ENCODE measurements at regions not wholly inside any gene's neighbourhood (a gene's known extent, or its start where the extent isn't known, plus 50 kb on each side); places are given as distances from the start of the nearest gene placed in this dataset.
A peak's percentile ranks its signal among the peaks of the same experiment; 100 is the strongest.
"Not testable (repeated sequence)": the region's sequence is repeated elsewhere in the genome, so short reads cannot be mapped to it uniquely, and the experiment has no call there.

DNA sequence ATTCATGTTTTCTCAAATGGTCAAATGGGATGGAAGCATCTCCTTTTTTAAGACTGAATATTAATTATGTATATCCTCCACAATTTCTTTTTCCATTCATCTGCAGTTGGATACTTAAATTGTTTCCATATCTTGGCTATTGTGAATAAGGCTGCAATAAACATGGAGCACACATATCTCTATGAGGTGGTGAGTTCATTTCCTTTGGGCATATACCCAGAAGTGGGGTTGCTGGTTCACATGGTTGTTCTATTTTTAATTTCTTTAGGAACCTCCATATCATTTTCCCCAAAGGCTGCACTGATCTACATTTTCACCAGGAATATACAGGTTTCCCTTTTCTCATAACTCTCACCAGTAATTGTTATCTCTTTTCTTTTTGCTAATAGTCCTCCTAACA is 566.3 kb downstream of the KCTD12 start:
- DNase-seq (ENCODE audit: low read depth in 4 of 4, low spot score in 3 of 4), result no peak

DNA sequence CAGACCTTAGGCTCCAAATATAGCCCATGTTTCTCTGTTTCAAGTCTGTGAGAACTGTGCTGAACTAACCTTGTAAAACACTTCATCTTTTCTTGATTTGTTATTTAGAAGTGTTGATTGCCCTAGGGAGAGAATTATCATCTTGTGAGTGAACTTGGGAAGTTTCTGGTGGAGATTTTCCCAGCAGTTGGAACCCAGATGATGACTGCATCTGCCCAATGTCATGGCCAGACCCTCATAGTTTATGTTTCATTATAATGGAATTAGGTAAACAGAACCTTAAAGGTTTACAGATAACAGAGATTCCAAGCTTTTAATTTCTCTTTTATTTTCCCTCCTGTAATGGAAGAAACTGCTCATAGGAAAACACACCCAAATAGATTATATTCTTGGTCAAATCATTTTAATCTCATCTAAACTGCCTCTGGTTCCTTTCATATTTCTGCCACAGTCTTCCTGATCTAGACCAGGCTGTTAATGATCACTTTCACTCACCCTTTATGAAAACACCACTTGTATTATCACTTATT is 569.1 kb downstream of the KCTD12 start:
- DNase-seq (ENCODE audit: low read depth in 4 of 4, low spot score in 3 of 4), result no peak

DNA sequence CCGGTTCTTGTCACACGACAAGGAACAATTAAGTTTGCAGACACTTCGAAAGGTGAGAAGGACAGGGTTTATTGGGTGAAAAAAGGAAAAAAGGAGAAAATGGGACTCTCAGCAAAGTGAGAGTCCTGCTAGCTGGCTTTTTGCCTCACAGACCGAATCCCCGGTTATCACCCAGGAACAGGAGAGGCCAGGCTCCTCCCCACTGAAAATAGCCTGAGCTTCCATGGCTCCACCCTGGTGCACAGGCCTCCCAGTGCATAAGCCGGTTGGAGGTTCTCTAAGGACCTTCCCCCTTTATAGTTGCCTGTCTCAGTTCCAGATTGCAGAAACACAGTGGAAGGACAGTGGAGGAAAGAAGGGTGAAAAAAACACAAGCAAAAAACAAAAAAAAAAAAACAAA is 571.7 kb downstream of the KCTD12 start:
- DNase-seq (ENCODE audit: low read depth in 4 of 4, low spot score in 3 of 4), result no peak

DNA sequence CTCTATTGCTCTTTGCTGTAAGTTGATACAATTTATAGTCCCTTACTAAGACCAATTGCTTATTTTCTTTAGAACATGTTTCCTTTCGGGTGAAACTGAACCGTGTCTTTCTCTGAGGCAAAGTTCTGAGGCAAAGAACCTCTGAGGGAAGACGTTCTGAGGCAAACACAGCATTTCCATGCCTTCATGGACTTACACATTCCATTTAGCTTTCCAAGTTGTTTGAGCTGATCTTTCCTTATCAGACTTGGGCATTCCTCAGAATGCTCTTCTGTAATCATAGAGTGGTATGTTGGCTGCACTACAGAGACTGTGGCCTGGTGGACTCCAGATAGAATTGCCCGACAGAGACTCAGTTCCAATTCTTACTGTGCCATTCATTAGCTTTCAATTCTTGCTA is 579.1 kb downstream of the KCTD12 start:
- peak in 1 of 4 donors; percentile 24 for DNase-seq (ENCODE audit: low read depth in 4 of 4, low spot score in 3 of 4)

DNA sequence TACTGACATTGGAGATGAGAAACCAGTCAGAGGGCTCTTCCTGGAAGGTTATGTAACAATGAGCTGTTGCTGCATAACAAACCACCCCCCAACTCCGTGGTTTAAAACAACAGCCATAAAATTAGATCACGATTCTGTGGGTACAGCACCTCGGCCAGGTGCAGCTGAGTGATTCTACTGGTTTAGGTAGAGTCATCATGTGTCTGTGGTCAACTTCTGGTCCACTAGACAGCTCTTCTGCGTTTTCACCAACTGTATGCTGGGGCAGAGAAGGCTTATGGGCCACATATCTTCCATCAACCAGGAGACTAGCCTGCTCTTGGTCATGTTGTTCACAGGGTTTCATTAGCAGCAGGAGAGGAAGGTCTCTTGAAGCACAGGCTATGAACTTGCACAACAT is 585.5 kb downstream of the KCTD12 start:
- no peak for DNase-seq (ENCODE audit: low read depth in 4 of 4, low spot score in 3 of 4)

DNA sequence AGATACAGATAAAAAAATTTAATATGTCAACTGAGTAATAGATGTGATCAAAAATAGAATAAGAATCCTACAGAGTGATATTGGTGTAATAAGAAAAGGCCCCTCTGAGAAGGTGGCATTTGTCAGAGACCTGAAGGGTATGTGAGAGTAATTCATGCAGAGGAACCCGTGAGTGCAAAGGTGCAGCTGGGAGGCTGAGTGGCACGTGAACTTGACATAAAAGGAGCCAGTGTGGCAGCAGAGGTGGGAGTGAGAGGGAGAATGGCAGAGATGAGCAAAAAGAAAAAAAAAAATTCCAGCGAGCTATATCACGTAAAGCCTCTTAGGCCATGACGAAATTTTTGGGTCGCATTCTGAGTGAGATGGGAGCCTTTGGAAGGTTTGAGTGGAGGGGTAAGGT is 588.9 kb downstream of the KCTD12 start:
- DNase-seq (ENCODE audit: low read depth in 4 of 4, low spot score in 3 of 4), result no peak

DNA sequence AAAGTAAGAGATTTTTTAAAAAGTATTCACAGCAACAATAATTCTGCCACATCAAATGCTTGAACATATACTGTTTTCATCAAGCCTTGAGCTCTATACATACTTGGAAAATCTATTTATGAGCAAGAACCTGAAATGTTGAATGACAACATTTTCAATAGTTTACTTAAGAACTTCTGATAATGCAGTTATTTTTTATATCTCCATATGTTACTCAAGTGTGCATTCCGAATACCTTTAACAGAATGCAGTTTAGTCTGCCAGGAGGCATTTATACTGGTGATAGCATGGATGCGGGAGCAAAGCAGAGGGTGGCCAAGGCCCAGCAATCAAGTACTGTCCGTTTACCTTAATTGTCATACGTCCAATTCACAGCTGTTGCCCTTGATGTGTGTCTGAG is 589.5 kb downstream of the KCTD12 start:
- DNase-seq (ENCODE audit: low read depth in 4 of 4, low spot score in 3 of 4), result no peak

DNA sequence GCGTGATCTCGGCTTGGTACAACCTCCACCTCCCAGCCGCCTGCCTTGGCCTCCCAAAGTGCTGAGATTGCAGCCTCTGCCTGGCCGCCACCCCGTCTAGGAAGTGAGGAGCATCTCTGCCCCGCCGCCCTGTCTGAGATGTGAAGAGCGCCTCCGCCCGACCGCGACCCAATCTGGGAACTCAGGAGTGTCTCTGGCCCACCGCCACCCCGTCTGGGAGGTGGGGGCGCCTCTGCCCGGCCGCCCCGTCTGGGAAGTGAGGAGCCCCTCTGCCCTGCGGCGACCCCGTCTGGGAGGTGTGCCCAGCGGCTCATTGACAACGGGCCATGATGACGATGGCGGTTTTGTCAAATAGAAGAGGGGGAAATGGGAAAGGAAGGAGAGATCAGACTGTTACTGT is 591.2 kb downstream of the KCTD12 start:
- DNase-seq (ENCODE audit: low read depth in 4 of 4, low spot score in 3 of 4), result not testable (repeated sequence)

DNA sequence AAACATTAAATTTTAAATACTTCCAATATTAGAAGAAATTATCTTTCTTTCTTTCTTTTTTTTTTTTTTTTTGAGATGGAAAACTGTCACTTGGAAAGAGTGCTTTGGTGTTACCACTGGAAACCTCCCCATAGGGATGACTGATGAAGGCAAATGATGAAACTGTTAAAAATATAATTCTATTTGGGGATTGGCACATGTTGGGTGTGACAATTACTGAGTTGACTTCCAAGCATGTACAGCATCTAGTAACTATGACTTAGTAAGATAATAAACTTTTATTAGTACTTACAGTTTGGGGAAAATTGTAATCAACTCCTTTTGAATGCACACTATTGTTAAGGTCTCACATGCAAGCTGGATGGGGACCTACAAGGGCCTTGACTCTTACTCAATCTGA is 592.5 kb downstream of the KCTD12 start:
- no peak for DNase-seq (ENCODE audit: low read depth in 4 of 4, low spot score in 3 of 4)

DNA sequence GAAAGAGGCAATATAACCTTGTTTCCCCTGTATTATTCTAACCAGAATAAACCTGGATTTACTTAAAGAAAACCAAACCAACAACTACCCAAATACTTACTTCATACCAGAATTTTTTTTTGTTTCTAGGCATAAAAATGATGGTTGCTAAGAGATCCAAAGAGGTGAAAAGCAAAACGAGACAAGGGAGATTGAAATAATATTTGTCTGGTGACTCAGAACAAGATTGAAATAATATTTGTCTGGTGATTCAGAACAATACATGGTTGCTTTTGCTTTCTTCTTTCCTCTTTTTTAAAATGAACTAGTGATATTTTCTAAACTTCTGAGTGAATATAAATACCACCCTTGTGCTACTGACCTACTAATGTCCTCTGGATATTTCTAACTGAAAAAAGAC is 592.9 kb downstream of the KCTD12 start:
- DNase-seq (ENCODE audit: low read depth in 4 of 4, low spot score in 3 of 4), result no peak

DNA sequence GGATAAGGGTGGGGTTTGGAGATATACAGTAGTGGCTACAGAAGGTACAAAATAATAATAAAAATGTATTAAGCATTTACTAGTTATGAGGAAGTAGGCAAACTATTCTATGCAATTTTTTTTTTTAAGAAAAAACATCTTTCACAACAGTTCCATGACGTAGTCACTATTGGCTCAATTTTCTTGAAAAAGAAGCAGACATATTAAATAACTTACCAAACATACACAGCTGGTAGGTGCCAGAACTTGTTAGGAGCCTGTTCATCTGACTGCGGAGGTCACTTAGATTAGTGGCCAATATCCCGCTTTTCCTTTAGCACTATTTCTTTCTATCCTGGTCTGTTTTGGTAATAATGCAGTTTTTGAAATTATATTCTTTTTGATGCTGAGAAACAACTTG is 593.5 kb downstream of the KCTD12 start:
- no peak for DNase-seq (ENCODE audit: low read depth in 4 of 4, low spot score in 3 of 4)

DNA sequence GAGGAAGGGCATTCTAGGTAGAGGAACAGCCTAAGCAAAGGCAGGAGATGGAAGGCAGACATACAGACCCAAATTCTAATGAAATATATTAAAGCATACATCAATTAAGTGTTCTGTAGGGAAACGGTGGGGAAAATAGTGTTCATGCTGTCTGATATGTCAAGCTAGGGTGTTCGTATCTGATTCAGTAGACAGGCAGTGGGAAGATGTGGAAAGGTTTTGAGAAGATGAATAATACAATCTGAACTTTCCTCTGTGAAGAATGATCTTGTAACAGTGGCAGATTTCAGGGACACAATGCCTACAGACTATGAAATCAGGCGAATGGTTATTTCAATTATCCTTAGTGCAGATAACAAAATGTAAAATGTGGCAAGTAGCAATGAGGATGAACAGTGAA is 594.2 kb downstream of the KCTD12 start:
- no peak for DNase-seq (ENCODE audit: low read depth in 4 of 4, low spot score in 3 of 4)

DNA sequence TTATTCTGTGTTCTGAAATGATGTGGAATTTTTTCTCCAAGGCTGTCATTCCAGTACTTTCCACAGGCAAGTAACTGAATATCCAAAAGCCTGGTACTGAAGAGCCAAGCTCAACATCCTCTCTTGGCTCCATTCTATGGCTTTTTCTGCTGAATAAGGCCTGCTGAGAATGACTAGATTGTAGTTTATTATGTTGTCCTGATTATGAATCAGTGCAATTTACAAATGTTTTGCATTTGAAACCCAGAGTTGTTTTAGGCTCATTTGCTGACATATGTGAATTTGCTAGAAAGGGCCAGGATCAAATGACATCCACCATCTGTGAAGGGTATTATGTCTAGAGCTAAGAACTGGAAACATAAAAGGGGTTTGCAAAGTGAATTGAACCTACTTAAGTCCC is 596.6 kb downstream of the KCTD12 start:
- no peak for DNase-seq (ENCODE audit: low read depth in 4 of 4, low spot score in 3 of 4)

DNA sequence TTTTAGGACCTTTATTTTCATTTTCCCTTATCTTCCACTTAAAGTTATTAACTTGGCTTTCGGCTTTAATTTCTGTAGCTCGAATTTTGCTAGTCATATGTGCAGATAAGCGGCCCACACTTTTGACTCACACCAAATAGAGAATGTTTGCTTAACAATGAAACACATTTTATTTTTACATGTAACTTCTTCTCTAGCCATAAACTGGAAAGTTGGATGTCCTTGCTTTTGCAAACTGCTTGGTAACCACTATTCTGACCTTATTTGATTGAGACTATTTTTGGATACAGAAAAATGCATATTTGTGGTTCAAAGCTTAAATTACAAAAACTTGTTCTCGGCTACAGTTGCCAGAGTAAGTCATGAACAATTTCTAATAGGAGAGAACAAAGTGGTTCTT is 600.0 kb downstream of the KCTD12 start:
- DNase-seq (ENCODE audit: low read depth in 4 of 4, low spot score in 3 of 4), result no peak

DNA sequence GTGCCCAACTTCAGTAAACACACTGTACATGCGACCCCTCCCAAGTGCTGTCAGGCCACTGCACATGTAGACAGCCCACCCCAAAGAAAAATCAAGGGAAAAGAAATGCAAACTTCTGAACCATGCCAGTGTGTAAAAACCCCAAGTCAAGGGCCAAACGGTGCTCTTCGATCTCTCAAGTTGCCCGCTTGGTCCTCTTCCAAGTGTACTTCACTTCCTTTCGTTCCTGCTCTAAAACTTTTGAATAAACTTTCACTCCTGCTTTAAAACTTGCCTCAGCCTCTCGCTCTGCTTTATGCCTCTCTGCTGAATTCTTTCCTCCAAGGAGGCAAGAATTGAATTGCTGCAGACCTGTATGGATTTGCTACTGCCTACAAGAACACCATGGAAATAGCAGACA is 600.7 kb downstream of the KCTD12 start:
- no peak for DNase-seq (ENCODE audit: low read depth in 4 of 4, low spot score in 3 of 4)

DNA sequence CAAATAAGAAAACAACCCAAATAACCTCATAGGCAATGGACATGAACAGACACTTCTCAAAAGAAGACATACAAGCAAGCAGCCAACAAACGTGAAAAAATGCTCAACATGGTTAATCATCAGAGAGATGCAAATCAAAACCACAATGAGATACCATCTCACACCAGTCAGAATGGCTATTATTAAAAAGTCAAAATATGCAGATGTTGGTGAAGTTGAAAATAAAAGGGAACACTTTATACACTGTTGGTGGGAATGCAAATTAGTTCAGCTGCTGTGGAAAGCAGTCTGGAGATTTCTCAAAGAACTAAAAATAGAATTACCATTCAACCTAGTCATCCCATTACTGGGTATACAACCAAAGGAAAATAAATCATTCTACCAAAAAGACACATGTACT is 606.4 kb downstream of the KCTD12 start:
- not testable (repeated sequence) for DNase-seq (ENCODE audit: low read depth in 4 of 4, low spot score in 3 of 4)

DNA sequence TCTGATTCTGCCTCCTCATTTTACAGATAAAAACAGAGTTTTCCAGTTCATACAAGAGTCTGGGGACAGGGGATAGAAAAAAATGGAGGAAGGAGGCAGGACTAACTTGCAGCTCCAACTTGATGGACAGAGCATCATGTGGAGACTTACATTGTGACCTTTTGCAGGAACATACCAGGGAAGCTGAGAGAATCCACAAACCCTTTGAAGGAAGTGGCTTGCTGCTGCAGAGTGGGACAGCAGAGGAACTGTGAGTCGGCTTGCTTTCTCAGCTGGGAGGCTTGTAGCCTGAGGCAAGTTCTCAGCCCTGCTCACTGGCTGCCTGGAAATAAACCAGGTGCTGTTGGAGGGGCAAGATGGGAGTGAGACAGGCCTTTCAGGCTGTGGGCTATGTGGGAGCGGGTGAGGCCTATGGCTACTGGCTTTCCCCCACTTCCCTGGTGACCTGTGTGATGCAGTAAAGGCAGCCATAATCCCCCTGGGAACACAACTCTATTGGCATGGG is 614.4 kb downstream of the KCTD12 start:
- DNase-seq (ENCODE audit: low read depth in 4 of 4, low spot score in 3 of 4), result no peak

DNA sequence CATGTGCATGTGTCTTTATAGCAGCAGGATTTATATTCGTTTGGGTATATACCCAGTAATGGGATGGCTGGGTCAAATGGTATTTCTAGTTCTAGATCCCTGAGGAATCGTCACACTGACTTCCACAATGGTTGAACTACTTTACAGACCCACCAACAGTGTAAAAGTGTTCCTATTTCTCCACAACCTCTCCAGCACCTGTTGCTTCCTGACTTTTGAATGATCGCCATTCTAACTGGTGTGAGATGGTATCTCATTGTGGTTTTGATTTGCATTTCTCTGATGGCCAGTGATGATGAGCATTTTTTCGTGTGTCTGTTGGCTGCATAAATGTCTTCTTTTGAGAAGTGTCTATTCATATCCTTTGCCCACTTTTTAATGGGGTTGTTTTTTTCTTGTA is 617.9 kb downstream of the KCTD12 start:
- not testable (repeated sequence) for DNase-seq (ENCODE audit: low read depth in 4 of 4, low spot score in 3 of 4)

DNA sequence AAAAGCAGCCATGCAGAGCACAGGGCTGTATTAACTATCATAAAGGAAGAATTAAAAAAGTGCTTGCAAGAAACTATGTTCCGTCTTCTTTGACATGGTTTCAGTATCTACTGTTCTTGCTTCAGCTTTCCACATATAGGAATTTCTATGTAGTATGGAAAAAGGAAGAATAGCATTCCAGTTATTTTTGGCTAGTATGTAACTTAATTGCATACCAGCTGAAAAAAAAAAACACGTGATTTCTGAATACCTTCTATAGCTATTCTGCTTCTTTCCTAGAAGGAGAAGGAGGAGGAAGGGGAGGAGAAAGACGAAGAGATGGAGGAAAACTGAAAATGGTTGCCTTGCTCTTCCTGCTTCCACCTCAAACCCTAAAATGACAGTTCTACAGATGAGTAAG is 619.0 kb downstream of the KCTD12 start:
- no peak for DNase-seq (ENCODE audit: low read depth in 4 of 4, low spot score in 3 of 4)

DNA sequence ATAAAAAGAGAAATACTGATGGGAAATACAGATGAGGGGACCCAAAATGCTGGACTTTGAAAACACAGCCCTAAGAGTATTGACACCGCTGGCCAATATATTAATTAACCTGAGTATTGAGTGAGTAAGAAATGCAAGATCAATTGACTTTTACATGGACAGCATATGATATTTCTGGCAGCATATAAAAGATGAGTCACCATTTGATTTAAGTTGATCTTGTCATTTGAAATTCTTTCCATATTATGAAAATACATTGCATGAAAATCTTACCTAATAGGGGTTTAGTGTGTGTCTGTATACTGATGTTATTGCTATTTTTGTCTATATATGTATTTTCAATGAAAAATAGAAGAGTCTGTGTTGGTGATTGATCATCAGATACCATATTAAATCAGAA is 619.6 kb downstream of the KCTD12 start:
- no peak for DNase-seq (ENCODE audit: low read depth in 4 of 4, low spot score in 3 of 4)

DNA sequence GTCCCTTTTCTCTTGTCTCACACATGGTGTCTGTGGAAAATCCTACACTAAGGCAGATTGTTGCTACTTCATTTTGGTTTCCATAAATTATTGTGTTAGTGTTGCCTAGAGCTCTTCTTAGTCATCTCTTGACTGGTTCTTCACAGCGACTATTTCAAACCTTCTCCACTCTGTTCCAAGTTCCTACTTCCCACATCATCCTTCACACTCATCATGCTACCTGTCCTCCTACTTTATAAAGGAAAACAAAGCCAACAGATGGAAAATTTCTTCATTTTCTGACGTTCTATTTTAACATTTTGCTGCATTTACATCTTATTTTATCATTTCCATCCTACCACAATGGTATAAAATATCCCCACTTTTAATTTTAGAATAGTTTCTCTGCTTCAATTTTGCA is 614.1 kb downstream of the LMO7 start:
- no peak for DNase-seq (ENCODE audit: low read depth in 4 of 4, low spot score in 3 of 4)

DNA sequence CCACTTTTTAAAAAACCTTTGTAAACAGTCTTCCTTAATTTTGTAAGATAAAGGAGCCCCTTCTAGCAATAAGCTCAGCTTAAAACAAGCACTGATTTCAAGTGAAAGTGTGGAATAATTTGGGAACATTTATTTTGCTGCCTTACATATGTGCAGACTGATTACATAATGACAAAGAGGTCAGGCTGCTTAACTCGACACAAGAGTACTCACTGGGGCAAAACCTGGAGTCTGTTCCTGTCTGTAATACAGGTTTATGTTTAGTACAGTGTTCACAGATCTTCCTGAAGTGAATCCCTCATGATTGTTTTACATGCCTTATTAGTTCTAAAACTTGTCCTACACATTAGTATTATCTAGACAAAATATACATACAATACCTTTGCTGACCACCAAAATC is 609.8 kb downstream of the LMO7 start:
- DNase-seq (ENCODE audit: low read depth in 4 of 4, low spot score in 3 of 4), result no peak

DNA sequence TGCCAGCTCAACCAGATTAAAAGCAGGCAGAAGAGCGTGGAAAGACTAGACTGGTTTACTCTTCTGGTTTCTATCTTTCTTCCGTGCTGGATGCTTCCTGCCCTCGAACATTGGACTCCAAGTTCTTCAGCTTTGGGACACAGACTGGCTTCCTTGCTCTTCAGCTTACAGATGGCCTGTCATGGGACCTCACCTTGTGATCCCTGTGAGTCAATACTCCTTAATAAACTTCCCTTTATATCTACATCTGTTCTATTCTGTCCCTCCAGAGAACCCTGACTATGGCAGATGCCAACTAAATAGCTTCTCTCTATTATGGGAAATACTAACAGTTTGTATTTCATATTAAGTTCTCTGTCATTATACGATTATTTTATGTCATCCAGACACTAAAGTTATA is 609.1 kb downstream of the LMO7 start:
- no peak for DNase-seq (ENCODE audit: low read depth in 4 of 4, low spot score in 3 of 4)

Data from left renal pelvis (tissue), 4 donors.